Activated naive CD4-positive, alpha-beta T cell treated with anti-CD3 and anti-CD28 coated beads, Interleukin-2, amount 50 U/mL, for 72 hours (primary cell): ENCODE measurements at regions not wholly inside any gene's neighbourhood (a gene's known extent, or its start where the extent isn't known, plus 50 kb on each side); places are given as distances from the start of the nearest gene placed in this dataset.

ENCODE experiments used
- ATAC-seq, 2 donors: fragments of 150-1000 bp; cut with Tn5 transposase; 2 replicates each; pipeline ENCODE4 v1.10.0; 2021; ENCODE audit warnings: mild to moderate bottlenecking in 2 of 2, moderate library complexity in 2 of 2
- DNase-seq, 2 donors: peaks; one replicate each; pipeline ENCODE4 v3.0.0; 2021 to 2022; ENCODE audit warnings: low spot score in 2 of 2
- H3K27ac Mint-ChIP-seq, 2 donors: one replicate each; pipeline ENCODE4 v1.8.0; 2022; ENCODE audit warnings: mild to moderate bottlenecking in 2 of 2, mixed read lengths in 2 of 2
- H3K36me3 Mint-ChIP-seq, 2 donors: one replicate each; pipeline ENCODE4 v1.8.0; 2022; ENCODE audit warnings: mixed read lengths in 2 of 2
- H3K9me3 Mint-ChIP-seq, 2 donors: one replicate each; pipeline ENCODE4 v1.8.0; 2022; ENCODE audit warnings: mixed read lengths in 2 of 2

DNA sequence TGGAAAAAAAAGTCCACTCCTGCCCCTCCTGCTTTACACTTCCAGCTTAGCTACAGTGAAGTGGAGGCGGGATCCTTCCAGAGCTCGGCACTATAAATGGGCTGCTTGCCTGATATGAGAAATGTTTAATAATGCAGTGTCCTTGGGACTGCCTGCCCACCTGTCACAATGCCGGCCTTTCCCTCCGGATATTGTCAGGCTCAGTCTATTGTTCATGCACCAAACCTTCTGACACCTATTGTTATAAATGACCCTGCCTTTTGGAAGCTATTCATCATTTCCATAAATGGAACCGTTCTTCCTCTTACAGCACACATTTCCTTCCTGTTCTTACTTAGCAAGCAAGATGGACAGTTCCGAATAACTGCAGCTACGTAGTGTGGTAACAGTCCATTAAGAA is 146.3 kb downstream of the DMAC1 start:
- H3K9me3 Mint-ChIP-seq, result no peaks in the 10 kb centered on the region
- H3K36me3 Mint-ChIP-seq, result no peaks in the 10 kb centered on the region
- peak overlapping the region in 1 of 2 donors; percentile 29 for H3K27ac Mint-ChIP-seq
- ATAC-seq (no peak), DNase-seq (no peak)

DNA sequence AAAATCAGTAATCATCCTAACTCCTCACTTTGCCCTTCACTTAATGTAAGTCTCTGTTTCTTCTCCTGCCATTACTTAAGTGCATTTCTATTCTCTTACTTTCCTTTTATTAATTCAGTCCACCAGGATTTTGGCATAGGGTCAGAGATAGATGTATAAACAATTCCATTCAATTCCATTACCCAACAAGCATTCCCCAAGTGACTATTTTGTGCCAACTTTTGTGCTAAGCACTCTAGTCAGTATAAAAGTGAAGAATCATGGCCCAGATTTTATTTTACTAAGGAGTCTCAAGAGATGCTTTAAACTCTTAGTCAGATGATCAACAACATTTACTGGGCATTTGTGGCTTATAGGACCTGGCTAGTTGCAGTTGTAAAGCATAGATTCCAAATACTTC is 159.3 kb downstream of the DMAC1 start:
- Mint-ChIP-seq H3K36me3 (peaks cover 0 to 6% of the 10 kb centered on the region in 2 donors), H3K27ac (no peak overlapping the region), H3K9me3 (peaks cover 4 to 5% of the 10 kb centered on the region in 2 donors)
- no peak for DNase-seq
- no peak for ATAC-seq

DNA sequence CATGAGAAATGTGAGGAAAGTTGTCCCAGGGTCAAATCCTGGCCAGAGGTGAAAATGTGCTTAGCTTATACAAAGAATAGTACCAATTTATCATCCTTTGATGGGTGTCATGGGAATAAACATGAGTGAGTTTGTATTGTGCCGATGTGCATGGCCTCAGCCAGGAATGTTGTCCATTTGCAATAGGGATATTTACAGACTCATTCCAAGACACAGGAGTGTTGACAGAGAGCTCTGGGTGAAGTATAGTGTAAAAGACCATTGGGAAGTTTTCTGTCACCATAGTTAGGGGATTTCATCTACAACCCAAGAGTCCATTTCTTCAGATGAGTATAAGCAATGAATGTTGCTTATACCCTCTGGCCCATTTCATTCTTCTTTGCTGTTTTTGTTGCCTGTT is 160.1 kb downstream of the DMAC1 start:
- H3K9me3 Mint-ChIP-seq, result peaks cover 0 to 5% of the 10 kb centered on the region in 2 donors

DNA sequence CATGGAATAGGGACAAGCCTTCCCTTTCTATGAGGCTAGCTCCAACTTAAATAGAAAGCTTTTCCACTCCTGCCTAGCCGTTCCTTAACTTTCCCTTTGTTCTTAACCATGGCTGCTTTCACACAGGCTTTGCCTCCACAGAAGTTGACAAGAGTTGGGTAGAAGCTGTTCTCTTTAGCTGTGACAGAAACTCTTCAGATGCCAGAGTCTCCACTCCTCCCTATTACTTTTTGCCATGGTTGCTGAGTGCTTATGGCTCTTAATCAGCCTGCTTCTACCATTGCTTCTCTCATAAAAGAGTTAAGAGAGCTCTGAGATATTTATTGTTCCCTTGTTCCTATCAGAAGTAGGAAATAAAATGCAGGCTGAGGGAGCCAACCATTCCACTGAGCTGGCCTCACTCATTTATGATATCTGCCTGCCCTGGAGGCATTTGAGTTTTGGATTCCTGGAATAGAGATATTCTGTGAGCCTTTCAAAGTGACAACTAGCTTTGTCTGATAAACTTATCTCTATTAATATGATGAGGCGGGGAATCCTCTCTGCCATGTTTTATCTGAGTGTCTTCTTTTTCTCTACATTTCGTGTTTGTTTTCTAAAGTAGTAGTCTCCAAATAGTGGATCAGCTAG is 162.6 kb downstream of the DMAC1 start:
- no peak for DNase-seq
- no peak for ATAC-seq
- no peaks in the 10 kb centered on the region for H3K36me3 Mint-ChIP-seq
- H3K9me3 Mint-ChIP-seq, result no peaks in the 10 kb centered on the region
- no peak overlapping the region for H3K27ac Mint-ChIP-seq

More for the DNA sequence above, 160.1 kb downstream of the DMAC1 start:
- DNase-seq (no peak), ATAC-seq (no peak)
- Mint-ChIP-seq H3K27ac (no peak overlapping the region), H3K36me3 (no peaks in the 10 kb centered on the region)

DNA sequence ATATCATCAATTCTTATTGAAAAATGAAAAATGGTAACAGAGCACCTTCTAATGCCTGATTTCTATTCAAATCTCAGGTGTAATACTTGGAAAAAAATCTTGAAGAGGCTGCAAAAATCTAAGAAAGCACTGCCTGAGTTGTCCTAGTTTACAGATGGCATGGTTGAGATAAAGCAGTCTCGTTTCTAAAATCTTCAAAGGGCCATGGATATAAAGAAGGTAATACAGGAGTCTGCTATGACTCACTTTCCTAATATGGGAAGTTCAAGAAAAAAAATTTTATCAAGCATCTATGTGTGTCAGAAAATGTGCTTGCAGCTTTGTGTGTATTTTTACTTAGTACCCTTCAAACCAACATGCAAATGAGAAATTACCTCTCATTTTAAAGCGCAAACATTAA is 163.3 kb downstream of the DMAC1 start:
- no peak for DNase-seq
- no peaks in the 10 kb centered on the region for H3K9me3 Mint-ChIP-seq
- H3K27ac Mint-ChIP-seq, result no peak overlapping the region
- no peak for ATAC-seq
- H3K36me3 Mint-ChIP-seq, result peaks cover 0 to 4% of the 10 kb centered on the region in 2 donors

DNA sequence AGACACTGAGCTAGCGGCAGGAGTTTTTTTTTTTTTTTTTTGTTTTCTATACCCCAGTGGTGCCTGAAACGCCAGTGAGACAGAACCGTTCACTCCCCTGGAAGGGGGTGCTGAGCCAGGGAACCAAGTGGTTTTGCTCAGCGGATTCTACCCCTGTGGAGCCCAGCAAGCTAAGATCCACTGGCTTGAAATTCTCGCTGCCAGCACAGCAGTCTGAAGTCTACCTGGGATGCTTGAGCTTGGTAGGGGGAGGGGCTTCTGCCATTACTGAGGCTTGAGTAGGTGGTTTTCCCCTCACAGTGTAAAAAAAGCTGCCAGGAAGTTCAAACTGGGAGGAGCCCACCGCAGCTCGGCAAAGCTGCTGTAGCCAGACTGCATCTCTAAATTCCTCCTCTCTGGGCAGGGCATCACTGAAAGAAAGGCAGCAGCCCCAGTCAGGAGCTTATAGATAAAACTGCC is 173.0 kb downstream of the DMAC1 start:
- ATAC-seq, result peak; percentile 20 to 53

DNA sequence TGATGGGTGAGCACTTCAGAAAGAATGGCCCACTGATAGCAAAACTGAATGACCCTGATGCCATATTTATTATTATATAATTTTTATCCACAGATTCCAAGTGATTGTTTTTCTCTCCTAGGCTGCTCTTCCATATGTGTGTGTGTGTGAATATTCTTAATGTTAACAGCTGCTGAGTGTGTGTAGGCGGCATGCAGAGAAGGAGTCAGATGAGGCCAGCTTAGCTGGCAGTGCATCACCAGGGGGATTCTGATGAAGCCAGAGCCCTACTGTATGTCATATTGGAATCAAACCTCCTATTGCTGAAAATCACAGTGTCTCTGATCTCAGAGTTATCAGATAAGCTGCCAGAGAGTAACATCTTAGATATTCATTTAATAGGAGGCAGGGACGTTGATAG is 177.1 kb downstream of the DMAC1 start:
- no peak for DNase-seq
- H3K27ac Mint-ChIP-seq, result no peak overlapping the region
- peaks cover 7 to 29% of the 10 kb centered on the region in 2 donors for H3K36me3 Mint-ChIP-seq
- H3K9me3 Mint-ChIP-seq, result peaks cover 19% of the 10 kb centered on the region in 2 donors
- ATAC-seq, result no peak

More for the DNA sequence above, 173.0 kb downstream of the DMAC1 start:
- H3K27ac Mint-ChIP-seq, result peak overlapping the region; percentile 49 to 69
- H3K9me3 Mint-ChIP-seq, result peaks cover 46 to 48% of the 10 kb centered on the region in 2 donors
- H3K36me3 Mint-ChIP-seq, result peaks cover 15 to 65% of the 10 kb centered on the region in 2 donors
- peak in 1 of 2 donors; percentile 7 for DNase-seq

DNA sequence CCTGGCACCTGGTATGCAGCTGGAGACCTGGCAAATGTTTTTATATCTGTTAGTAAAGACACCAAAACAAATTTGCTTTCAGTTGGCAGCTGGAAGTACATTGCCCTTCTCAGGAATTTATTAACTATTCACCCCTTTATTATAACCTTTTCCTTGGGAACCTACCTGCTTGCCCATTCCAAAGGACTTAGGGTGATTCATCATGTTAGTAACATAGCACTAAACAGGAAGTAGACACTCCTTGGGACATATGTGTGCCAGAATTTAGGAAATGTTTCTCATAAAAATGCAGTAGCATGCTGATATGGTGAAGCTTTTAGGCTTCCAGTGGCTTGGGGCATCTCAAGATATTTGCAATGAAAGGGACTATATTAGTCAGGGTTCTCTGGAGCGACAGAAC is 184.2 kb downstream of the DMAC1 start:
- Mint-ChIP-seq H3K27ac (no peak overlapping the region), H3K36me3 (no peaks in the 10 kb centered on the region), H3K9me3 (peaks cover 0 to 6% of the 10 kb centered on the region in 2 donors)
- DNase-seq (no peak), ATAC-seq (no peak)

DNA sequence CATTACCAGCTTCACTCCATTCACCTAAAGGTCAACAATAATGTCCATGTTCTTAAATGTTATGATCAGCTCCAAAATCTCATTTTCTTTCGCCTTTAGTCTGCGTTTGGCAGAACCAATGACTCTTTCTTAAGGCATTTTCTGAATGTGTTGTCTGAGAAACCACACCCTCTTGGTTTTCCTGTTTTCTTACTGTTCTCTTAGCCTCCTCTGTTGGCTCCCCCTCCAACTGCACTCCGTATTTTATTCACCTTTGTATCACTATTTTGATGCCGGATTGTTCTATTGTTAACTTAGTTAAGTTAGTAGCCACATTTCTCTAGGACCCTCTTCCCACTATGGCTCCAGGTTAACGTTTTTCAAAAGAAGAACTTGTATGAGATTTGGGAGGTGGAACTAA is 185.6 kb downstream of the DMAC1 start:
- ATAC-seq (no peak), DNase-seq (no peak)
- Mint-ChIP-seq H3K9me3 (peaks cover 0 to 6% of the 10 kb centered on the region in 2 donors), H3K36me3 (no peaks in the 10 kb centered on the region), H3K27ac (no peak overlapping the region)

DNA sequence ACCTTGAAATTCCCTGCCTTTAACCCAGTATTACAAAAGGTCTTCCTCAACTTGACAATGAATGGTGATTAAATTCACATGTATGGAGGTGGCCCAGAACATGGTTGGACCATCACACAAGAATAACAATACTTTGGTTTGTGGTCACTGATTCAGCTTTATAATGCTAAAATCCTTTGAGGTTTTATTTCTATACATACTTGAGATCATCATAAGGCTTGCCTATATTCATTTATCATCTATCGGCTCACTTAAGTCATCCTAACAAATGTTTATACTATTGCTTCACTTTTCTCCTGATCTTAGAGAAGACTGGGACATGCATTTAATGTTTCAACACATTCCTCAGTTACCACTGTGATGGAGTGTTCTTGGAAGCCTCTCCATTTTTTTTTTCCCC is 191.3 kb downstream of the DMAC1 start:
- no peak overlapping the region for H3K27ac Mint-ChIP-seq
- peaks cover 0 to 13% of the 10 kb centered on the region in 2 donors for H3K9me3 Mint-ChIP-seq
- no peaks in the 10 kb centered on the region for H3K36me3 Mint-ChIP-seq
- ATAC-seq (no peak), DNase-seq (no peak)

DNA sequence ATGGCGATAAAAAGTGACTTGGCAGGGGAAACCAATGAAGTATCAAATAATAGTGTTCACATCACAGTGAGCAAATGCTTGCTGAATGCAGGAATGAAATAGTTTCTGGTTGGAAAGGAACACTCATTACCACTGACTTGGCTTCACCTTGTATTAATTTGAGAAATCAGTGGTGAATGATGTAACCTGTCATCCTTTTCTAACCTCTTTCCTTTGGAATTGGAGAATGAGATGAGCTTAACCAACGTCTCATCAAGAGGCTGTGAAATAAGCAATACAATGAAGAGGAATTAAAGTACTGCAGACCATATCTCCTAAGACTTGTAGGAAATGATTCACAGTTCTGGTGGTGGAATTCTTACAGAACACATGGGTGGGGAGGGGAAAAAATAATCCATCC is 192.2 kb downstream of the DMAC1 start:
- peaks cover 0 to 13% of the 10 kb centered on the region in 2 donors for H3K9me3 Mint-ChIP-seq
- DNase-seq, result no peak
- no peak overlapping the region for H3K27ac Mint-ChIP-seq
- ATAC-seq, result no peak
- no peaks in the 10 kb centered on the region for H3K36me3 Mint-ChIP-seq

DNA sequence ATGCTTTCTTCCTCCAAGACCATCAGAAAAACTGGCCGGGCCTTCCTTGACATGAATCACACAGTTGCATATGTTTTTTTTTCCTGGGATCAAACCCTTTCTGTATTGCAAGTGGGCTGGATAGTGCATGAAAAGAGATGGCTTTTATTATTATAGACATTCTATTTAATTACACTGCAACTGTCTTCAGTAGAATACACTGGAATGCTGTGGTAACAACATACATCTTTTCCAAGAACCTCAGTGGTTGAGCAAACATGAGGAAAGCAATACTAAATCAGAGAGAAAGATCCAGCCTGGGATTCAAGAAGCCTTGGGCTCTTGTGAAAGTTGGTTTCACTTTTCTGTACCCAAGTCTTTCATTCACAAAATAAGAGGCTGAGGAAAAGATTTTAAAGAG is 193.0 kb downstream of the DMAC1 start:
- ATAC-seq (no peak), DNase-seq (no peak)
- Mint-ChIP-seq H3K36me3 (no peaks in the 10 kb centered on the region), H3K27ac (no peak overlapping the region), H3K9me3 (peaks cover 0 to 9% of the 10 kb centered on the region in 2 donors)

DNA sequence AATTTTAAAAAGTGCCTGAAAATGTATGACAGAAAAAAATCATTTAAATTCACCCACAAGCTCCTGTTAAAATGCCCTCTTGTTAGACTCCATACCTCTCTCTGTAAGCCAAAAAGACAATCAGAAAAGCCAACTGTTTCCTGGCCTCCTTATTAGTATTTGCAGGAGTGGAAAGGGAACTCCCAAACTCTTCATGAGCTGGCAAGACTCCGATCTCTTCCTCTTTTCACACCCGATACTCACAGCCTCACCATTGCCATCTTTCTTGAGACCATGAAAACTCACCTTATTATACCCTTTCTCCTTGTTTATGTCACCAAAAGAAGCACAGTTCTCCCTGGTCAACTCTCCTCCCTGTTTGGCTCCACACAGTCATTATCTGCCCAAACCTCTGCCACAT is 197.8 kb downstream of the DMAC1 start:
- Mint-ChIP-seq H3K9me3 (peaks cover 0 to 2% of the 10 kb centered on the region in 2 donors), H3K27ac (no peak overlapping the region), H3K36me3 (no peaks in the 10 kb centered on the region)
- DNase-seq, result no peak
- no peak for ATAC-seq

DNA sequence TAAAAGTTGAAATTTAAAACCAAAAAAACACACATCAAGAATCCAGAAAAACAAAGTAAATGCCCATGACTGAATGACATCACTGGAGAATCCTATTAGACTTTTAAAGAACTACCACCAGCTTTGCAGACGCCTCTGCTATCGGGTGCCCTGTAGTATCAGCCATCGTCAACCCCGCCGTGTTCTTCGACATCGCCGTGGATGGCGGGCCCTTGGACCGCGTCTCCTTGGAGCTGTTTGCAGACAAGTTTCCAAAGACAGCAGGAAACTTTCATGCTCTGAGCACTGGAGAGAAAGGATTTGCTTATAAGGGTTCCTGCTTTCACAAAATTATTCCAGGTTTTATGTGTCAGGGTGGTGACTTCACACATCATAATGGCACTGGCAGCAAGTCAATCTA is 201.9 kb downstream of the DMAC1 start:
- Mint-ChIP-seq H3K36me3 (peaks cover 5 to 23% of the 10 kb centered on the region in 2 donors), H3K27ac (no peak overlapping the region), H3K9me3 (peaks cover 5 to 10% of the 10 kb centered on the region in 2 donors)
- ATAC-seq (no peak), DNase-seq (no peak)

DNA sequence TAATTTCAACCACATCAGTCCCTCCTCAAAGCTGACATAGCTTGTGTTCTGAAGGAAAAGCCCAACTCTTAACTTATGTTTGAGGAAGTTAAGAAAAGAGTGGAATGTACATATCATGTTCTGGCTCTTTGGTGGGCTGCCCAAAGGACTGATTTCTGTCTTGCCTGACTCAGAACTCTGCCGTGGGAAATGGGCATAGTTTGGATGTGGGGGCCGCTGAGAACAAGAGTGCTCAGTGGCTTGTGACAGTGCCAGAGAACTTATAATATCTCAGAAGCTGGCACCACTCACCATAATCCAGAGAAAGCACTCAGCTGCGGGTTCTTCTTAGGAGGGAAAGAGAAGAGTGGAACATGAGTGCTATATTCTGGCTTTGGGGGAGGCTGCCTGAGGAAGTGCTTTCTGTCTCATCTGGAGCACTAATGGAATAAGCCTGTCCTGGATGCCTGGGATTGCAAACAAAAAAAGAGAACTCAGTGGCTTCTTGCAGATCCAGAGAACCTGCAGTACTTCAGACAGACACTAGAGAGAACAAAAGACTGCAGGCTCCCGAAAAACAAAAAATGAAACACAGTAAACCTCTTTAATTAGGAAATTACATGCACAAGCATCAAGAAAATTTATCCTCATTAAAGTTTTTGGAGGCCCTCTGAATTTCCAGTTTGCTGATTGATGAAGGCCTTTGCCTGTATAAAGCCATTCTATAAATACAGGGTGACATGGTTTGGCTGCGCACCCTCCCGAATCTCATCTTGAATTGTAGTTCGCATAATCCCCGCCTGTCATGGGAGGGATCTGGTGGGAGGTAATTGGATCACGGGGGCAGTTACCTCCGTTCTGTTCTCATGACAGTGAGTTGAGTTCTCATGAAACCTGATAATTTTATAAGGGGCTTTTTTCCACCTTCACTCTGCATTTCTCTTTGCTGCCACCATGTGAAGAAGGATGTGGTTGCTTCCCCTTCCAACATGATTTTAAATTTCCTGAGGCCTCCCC is 207.0 kb downstream of the DMAC1 start:
- peaks cover 5 to 23% of the 10 kb centered on the region in 2 donors for H3K36me3 Mint-ChIP-seq
- H3K9me3 Mint-ChIP-seq, result peaks cover 5 to 10% of the 10 kb centered on the region in 2 donors
- H3K27ac Mint-ChIP-seq, result peak overlapping the region in 1 of 2 donors; percentile 58
- no peak for ATAC-seq
- no peak for DNase-seq

DNA sequence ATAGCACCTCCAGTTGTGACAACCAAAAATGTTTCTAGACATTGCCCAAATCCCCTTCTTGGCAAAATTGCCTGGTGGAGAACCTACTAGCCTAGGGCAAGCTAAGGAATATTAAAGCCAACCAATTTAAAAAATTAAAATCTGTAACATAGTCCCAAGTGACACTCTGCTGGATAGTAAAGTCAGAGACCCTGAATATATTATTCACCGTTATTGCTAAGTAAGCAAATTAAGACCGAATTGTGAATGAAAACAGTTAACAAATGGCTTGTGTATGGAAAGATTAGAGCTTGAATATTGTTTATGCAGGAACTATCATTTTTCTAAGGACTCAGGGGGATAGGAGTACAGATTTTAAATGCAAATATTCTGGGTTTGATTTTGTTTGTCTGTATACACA is 208.1 kb downstream of the DMAC1 start:
- Mint-ChIP-seq H3K27ac (no peak overlapping the region), H3K9me3 (peaks cover 5 to 10% of the 10 kb centered on the region in 2 donors), H3K36me3 (peaks cover 5 to 23% of the 10 kb centered on the region in 2 donors)
- ATAC-seq (no peak), DNase-seq (no peak)

DNA sequence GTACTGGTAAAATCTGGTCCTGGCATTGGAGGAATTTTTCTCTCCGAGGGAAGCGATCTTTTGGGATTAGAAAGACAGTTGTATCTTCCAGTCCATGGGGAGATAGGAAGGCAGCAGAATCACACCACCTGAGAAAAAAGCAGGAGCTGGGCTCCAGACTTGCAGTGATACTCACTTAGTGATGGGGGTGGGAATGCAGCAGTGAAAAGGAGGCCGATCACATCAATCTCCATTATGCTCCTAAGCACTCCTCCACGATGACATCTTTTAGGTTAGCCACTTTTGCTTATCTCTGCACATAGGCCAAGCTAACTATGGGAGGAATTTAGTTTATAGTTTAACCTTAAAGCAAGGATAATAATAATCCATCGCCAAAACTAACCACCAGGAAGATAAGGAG is 219.0 kb downstream of the DMAC1 start:
- no peaks in the 10 kb centered on the region for H3K9me3 Mint-ChIP-seq
- DNase-seq (no peak), ATAC-seq (no peak)
- no peak overlapping the region for H3K27ac Mint-ChIP-seq
- no peaks in the 10 kb centered on the region for H3K36me3 Mint-ChIP-seq
